ENCODE measurements at regions not wholly inside any gene's neighbourhood (a gene's known extent, or its start where the extent isn't known, plus 50 kb on each side); places are given as distances from the start of the nearest gene placed in this dataset.

DNA sequence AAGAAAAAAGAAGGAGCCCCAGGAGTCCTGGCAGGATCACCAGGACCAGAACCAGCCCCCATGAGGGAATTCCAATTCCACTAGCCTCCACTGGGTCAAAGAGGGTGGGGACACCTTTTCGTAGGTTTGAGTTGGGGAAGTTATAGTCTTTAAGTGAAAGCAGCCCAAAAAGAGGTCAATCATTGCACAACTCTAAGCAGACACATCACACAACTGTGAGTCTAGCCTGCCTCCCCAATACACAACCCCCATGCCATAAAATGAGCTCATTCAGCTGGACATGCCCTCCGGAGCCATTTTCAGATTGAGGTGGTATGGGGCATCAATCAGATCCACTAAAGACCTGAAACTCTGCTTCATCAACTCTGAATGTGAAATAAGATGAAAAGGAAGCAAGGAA, 179.9 kb downstream of the NPHP4 start:
- DNase-seq (ENCODE audit: low read depth in 2 of 2, low spot score in 1 of 2) = no peak

DNA sequence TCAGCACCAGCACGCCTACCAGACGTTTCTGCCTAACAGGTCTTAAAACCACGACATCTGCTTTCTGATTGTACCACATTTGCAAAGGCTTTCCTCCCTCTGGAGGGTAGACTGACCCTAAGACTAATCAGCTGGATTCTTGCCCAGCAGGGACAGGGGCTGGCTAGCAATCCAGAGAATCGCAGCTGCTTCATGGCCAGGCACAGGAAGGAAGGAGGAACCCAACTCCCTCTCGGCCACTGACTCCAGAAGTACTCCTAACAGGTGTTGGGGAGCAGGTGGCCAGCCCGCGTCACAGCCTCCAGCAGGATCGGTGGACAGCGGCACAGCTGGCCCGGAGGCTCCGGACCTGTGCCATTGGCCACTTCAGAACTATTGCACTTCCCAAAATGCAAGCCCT, 180.8 kb downstream of the NPHP4 start:
- DNase-seq (ENCODE audit: low read depth in 2 of 2, low spot score in 1 of 2) = no peak

DNA sequence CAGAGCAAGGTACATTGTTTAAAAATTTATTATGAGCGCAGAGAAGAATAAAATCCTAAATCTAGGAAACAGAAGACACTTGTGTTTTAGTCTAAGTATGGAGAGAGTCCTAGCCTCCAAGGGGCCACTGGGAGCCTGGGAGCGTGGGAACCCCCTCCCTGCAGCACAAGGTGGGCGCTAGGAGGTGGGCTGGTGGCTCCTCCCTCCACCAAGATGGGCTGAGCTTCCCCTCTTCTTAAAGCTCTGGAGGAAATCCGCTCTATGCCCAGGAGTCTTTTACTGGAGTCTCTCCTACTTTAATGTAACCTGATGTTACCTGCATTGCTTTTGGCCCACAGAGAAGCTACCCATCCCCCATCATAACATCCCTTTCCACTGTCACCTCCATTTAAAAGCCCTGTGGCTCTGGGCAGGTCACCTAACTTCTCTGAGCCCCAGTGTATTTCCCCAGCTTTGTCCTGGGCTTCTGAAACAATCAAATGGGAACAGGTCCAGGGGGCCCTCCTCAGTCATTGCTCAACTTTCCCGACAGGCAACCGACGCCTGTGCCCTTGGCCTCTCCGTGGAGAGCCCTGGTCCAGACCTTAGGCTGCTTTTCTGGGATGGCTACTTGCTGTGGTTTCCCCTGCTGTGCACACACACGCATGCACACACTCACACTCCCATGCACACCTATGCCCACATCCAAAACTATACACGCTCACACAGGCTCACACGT, 181.5 kb downstream of the NPHP4 start:
- DNase-seq (ENCODE audit: low read depth in 2 of 2, low spot score in 1 of 2) = no peak

- no peak for DNase-seq (ENCODE audit: low read depth in 2 of 2, low spot score in 1 of 2)
Measured at GRCh38 chr1:5810131-5810530, 182.1 kb downstream of the NPHP4 start.

- no peak for DNase-seq (ENCODE audit: low read depth in 2 of 2, low spot score in 1 of 2)
Measured at GRCh38 chr1:5809207-5809788, 182.9 kb downstream of the NPHP4 start.

DNA sequence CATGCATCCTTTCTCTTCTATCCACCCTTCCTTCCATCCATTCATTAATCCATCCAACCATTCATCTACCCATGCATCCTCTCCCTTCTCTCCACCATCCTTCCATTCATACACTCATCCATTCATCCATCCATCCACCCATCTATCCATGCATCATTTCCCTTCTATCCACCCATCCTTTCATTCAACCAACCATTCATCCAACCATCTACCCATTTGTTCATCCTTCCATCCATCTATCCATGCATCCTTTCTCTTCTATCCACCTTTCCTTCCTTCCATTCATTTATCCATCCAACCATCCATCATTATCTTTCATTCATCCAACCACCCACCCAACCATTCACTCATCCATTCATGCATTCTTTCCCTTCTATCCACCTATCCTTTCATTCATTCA, 188.4 kb downstream of the NPHP4 start:
- no peak for DNase-seq (ENCODE audit: low read depth in 2 of 2, low spot score in 1 of 2)

DNA sequence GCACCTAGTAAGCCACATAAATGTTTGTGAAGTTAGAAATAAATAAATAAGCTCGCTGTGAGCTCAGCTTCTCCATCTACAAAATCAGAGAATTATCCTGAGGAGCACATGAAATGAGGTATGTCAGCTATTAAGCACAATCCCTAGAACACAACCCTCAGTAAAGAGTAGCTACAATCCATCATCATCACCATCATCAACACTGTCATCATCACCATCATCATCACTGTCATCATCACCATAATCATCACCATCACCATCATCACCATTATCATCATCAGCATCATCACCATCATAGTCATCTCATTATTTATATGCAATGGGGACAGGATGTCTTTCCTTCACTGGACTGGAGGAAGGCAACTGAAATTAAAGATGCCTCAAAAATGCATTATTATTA, 189.6 kb downstream of the NPHP4 start:
- no peak for DNase-seq (ENCODE audit: low read depth in 2 of 2, low spot score in 1 of 2)

DNA sequence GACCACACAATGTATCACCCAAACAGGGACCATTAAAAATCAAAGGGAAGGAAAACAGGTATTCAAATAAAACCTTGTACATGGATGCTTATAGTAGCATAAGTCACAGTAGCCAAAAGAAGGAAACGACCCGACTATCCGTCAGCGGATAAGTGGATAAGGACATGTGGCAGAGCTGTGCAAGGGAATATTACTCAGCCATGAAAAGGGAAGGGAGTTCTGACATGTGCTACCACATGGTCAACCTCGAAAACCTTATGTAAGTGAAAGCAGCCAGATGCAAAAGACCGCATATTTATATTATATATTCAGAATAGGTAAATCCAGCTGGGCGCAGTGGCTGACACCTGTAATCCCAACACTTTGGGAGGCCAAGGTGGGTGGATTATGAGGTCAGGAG, 193.3 kb downstream of the NPHP4 start:
- DNase-seq (ENCODE audit: low read depth in 2 of 2, low spot score in 1 of 2) = no peak

GRCh38 chr1:5798151-5798730, 194.0 kb downstream of the NPHP4 start:
- no peak for DNase-seq (ENCODE audit: low read depth in 2 of 2, low spot score in 1 of 2)

GRCh38 chr1:5796028-5796427, 196.2 kb downstream of the NPHP4 start:
- DNase-seq (ENCODE audit: low read depth in 2 of 2, low spot score in 1 of 2) = no peak

DNA sequence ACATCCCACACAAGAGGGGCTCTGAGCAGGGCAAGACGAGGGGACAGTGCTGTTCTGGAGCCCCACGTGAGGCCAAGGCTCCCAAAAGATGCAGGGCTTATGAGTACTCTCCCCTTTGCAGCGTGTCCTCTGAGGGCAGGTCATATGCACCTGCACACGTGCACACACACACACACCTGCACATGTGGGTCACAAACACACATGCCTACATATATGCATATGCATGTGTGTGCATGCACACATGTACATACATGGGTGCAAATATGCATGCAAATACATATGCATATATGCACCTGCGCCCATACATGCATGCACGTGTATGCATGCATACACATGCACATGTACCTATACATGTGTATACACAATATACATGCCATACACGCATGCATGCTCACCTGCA, 197.9 kb downstream of the NPHP4 start:
- DNase-seq (ENCODE audit: low read depth in 2 of 2, low spot score in 1 of 2) = no peak

- no peak for DNase-seq (ENCODE audit: low read depth in 2 of 2, low spot score in 1 of 2)
Measured at GRCh38 chr1:5793516-5793915, 198.7 kb downstream of the NPHP4 start.

DNA sequence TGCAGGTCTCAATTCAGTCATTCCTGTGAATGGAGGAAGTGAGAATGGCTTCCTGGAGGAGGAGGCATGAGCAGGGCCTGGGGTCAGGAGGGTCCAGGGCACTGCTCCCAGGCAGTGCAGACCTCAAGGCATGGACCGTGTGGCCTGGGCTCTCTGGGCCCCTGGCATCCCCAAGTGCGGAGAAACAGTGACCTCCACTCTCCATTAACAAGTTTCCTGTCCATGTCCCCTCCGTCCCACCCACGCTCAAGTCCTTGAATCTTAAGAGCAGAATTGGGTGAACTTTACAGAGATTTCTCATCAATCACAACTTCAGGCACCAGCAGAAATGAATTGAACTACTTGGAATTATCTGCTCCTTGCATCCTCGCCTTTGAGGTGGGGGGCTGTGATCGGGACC, 211.1 kb downstream of the NPHP4 start:
- DNase-seq (ENCODE audit: low read depth in 2 of 2, low spot score in 1 of 2) = no peak

GRCh38 chr1:5780324-5780716, 211.9 kb downstream of the NPHP4 start:
- no peak for DNase-seq (ENCODE audit: low read depth in 2 of 2, low spot score in 1 of 2)

GRCh38 chr1:5779608-5780323, 212.5 kb downstream of the NPHP4 start:
- no peak for DNase-seq (ENCODE audit: low read depth in 2 of 2, low spot score in 1 of 2)

DNA sequence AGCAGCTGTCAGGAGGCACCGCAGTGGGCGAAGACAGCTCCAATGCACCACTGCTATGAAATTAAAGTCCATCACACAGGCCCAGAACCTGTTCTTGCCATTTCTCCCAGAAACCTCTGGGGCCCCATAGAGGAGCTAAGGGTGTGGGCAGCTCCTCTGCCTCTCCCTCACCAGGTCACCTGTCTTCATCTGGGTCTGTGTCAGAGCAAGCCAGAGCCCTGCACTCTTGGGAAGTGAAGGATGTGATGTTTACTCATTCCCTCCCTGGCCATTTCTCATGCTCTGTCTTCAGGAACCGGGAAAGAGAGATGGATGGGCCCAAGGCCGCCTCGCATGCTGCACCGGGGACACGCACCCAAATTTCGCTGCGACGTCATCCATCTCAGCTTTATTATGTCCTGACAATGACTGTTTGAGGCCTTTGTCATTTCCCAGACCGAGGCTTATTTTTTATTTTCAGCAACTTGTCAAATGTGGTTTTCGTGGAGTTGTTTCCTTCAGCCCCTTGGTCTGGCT, 216.1 kb downstream of the NPHP4 start:
- no peak for DNase-seq (ENCODE audit: low read depth in 2 of 2, low spot score in 1 of 2)

- DNase-seq (ENCODE audit: low read depth in 2 of 2, low spot score in 1 of 2) = no peak
Measured at GRCh38 chr1:5774019-5774418, 218.2 kb downstream of the NPHP4 start.

DNA sequence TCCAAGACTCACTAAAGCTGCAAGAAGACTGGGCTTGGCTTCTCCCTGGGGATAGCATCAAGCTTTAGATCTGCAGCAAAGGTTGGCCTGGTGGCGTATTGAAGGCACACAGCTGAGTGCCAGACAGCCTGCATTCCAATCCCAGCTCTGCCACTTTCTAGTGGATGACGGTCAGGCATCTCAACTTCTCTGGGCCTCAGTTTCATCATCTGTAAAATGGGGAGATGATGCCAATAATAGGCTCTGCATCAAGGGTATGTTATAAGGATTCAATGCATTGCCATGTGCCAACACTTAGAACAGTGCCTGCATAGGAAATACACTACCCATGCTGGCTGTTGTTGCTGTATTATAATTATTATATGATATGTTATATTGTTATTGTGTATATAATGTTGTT, 220.4 kb downstream of the NPHP4 start:
- DNase-seq (ENCODE audit: low read depth in 2 of 2, low spot score in 1 of 2) = no peak

- DNase-seq (ENCODE audit: low read depth in 2 of 2, low spot score in 1 of 2) = no peak
Measured at GRCh38 chr1:5770981-5771765, 221.1 kb downstream of the NPHP4 start.

DNA sequence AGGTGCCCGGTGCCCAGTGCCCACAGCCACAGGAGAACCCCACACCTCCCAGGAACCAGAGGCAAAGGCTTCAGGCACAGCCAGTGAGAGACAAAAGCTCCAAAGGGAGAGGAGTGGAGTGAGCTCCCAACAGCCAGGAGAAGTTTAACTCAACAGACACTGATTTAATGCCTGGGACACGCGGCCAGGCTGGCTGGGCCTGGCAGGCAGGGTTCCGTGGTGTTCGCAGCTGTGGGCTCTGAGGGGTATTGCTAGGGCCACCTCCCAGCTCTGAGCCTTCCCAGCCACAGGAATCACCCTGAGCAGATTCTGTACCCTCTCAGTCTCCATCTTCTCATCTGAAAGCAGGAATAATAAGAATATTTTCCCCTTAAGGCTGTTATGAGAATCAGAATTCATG, 222.5 kb downstream of the NPHP4 start:
- DNase-seq (ENCODE audit: low read depth in 2 of 2, low spot score in 1 of 2) = no peak

DNA sequence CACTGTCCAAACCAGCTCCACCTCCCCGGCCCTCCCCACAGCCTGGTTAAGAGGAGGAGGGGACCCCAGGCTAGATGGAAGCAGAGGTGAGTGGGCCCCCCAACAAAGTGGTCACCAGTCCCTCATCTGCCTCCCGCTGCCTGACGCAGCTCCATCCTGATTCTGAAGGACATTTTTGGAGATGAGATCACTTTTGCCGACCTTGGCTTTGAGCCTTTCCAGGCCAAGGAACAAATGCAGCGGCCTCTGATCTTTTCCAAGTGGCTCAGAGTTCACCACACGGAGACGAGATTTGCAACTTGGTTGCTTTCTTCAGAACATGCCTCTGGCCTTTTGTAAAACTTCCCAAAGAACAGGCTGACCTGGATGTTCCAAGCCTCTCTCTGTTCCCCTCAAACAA, 223.1 kb downstream of the NPHP4 start:
- DNase-seq (ENCODE audit: low read depth in 2 of 2, low spot score in 1 of 2) = no peak

Measured in stimulated activated CD8-positive, alpha-beta memory T cell treated with anti-CD3 and anti-CD28 coated beads, Interleukin-4, amount 100 ng/mL, for 4 hours (primary cell).